ENCODE measurements at regions not wholly inside any gene's neighbourhood (a gene's known extent, or its start where the extent isn't known, plus 50 kb on each side); places are given as distances from the start of the nearest gene placed in this dataset.

GRCh38 chr1:25038699-25039098 is 108.6 kb upstream of the RUNX3 start:
- no peak for DNase-seq (ENCODE audit: low read depth in 3 of 3, low spot score in 1 of 3)

- DNase-seq (ENCODE audit: low read depth in 3 of 3, low spot score in 1 of 3): peak in 2 of 3 donors; percentile 37 to 64
Measured at GRCh38 chr1:25037174-25038074, 107.3 kb upstream of the RUNX3 start.

DNA sequence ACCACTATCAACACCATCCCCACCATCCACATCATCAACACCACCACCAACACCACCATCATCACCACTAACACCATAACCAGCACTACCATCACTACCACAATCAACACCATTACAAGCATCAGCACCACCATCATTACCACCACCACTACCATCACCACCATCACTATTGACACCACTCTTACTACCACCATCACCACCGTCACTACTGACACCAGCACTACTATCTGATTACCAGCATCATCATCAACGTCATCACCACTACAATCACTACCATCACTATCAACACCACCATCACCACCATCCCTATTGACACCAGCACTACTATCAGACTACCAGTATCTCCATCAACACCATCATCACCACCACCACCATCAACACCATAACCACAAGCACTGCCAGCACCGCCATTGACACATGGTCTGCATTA is 106.1 kb upstream of the RUNX3 start:
- DNase-seq (ENCODE audit: low read depth in 3 of 3, low spot score in 1 of 3): no peak

DNA sequence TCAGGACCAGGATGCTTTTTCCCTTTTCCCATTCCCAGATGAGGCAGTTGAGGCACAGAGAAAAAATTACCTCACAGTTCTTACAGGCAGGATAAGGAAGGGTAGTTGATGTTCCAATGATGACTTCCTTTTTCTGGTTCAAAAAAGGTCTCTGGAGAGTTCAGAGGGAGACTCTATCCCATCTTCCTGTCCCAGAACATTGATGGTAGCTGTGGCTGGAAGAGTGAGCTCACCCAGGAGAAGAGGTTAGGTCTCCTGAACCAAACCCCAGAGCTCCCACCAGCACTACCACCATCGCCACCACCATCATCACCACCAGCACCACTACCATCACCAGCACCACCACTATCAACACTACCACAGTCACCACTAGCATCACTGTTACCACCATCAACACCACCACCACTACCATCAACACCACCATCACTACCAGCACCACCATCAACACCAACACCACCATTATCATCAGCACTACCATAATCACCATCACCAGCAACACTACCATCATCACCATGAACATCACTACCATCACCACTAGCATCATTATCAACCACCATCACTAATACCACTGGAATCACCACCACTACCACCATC is 105.5 kb upstream of the RUNX3 start:
- no peak for DNase-seq (ENCODE audit: low read depth in 3 of 3, low spot score in 1 of 3)

GRCh38 chr1:25034736-25035522 is 104.9 kb upstream of the RUNX3 start:
- no peak for DNase-seq (ENCODE audit: low read depth in 3 of 3, low spot score in 1 of 3)

GRCh38 chr1:25033828-25034705 is 104.0 kb upstream of the RUNX3 start:
- DNase-seq (ENCODE audit: low read depth in 3 of 3, low spot score in 1 of 3): no peak

GRCh38 chr1:25033030-25033827 is 103.2 kb upstream of the RUNX3 start:
- no peak for DNase-seq (ENCODE audit: low read depth in 3 of 3, low spot score in 1 of 3)

DNA sequence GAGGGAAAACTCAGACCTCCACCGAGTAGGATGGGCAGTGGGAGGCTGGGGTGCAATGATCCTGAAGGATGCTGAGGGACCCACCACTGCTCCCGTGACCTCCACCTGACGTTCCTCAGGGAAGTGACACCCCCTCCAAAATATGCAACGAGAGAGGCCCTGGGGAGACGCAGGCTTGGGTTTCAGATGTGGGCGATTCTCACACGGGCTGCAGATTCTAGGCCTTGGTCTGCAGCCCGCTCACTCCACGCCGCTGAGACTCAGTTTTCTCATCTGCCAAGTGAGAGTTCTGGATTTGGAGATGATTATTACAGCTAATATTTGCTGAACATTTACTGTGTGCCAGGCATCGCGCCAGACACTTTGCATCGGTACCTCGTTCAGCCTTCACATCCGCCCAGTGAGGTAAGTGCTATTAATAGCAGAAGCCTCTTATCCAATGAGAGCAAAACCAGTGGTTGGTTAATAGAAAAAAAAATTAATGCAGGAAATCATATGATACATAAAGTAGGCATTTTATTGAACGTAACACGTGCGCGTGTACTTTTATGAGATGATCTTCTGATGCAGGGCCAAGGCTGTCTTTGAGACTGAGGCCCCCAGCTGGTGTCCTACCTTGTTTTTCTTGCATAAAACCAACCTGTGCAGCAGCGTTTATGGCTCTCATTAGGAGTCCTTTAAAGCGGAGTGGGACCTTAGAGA is 102.0 kb upstream of the RUNX3 start:
- DNase-seq (ENCODE audit: low read depth in 3 of 3, low spot score in 1 of 3): peak in 2 of 3 donors; percentile 23 to 37

DNA sequence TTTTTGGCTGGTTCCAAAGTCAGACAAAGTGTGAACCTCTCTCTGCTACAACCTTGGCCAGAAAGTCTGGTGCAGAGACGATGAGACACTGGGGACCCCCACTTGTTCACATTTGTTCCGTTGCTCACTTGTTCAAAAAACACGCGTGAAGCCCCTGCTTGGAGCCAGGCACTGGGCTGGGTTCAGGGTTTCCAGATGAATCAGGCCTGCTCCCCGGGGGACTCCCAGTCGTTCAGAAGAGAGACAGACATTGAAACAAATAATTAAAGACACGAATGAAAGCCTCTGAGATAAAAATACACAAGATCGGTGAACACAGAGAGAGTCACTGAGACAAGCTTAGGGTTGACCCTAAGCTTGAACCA is 101.5 kb upstream of the RUNX3 start:
- DNase-seq (ENCODE audit: low read depth in 3 of 3, low spot score in 1 of 3): peak in 1 of 3 donors; percentile 45

GRCh38 chr1:25030674-25031589 is 100.9 kb upstream of the RUNX3 start:
- peak; percentile 37 to 46 (median 43) for DNase-seq (ENCODE audit: low read depth in 3 of 3, low spot score in 1 of 3)

DNA sequence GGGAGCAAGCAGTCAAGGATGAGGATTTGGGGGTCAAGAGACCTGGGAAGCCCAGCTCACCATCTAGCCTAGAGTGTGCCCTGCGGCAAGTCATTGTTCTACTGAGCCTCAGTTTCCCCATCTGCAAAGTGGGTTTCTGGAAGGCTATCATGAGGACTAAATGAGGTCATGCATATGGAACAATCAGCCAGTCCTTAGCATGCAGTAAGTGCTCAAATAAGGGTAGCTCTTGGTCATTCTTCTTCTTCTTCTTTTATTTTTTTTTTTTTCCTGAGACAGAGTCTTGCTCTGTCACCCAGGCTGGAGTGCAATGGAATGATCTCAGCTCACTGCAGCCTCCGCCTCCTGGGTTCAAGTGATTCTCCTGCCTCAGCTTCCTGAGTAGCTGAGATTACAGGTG is 99.9 kb upstream of the RUNX3 start:
- DNase-seq (ENCODE audit: low read depth in 3 of 3, low spot score in 1 of 3): no peak

GRCh38 chr1:25028907-25029599 is 99.0 kb upstream of the RUNX3 start:
- no peak for DNase-seq (ENCODE audit: low read depth in 3 of 3, low spot score in 1 of 3)

DNA sequence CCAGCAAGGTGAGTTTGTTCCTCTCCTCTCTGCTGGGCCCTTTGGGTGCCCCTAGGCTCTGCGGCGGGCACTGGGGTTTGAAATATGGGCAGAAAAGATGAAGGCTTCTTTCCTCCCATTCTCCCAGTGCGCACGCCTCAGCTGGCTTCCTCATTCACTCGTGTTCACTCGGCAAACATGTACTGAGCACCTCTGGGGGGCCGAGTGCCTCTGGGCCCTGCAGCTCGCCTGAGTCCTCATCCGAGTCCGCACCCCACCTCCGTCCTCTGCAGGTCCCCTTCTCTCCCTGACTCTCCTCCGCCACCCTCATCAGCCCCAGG is 98.5 kb upstream of the RUNX3 start:
- no peak for DNase-seq (ENCODE audit: low read depth in 3 of 3, low spot score in 1 of 3)

DNA sequence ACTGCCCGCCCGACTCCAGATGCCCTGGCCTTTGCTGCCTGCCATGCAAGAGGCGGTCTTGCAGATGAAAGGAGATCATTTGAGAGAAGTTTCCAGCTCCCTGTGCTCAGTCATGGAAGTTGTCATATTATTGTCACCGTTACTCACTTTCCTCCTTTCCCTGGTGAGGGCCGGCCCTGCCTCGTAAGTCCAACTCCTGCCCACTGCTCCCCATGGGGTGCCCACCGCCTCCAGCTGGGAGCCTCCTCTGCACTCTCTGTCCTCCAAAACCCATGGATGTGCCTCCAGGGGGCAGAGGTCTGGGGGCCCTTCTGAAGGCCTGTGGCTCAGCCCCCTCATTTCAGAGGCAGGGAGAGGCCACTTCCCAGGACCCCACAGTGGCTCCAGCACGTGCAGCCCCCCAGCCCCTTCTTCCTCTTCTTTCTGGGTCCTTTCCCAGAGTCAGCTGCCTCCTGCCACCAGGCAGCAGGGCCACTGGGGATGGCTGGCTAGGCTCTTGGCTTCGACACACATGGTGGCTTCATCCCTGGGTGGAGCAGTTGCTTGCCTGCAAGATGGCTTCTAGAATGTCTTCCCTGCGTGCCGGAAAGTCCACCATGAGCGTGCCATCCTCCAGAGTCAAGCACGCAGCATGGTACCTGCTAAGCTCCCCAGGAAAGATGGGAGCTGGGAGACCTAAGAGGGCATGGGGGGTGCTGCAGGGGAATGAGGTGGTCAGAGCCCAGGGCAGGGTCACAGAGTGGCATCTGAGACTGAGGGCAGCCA is 97.9 kb upstream of the RUNX3 start:
- no peak for DNase-seq (ENCODE audit: low read depth in 3 of 3, low spot score in 1 of 3)

- DNase-seq (ENCODE audit: low read depth in 3 of 3, low spot score in 1 of 3): no peak
Measured at GRCh38 chr1:25026730-25027450, 96.8 kb upstream of the RUNX3 start.

- DNase-seq (ENCODE audit: low read depth in 3 of 3, low spot score in 1 of 3): no peak
Measured at GRCh38 chr1:25026304-25026703, 96.2 kb upstream of the RUNX3 start.

All from stimulated activated CD4-positive, alpha-beta T cell treated with anti-CD3 and anti-CD28 coated beads, TNF-alpha, amount 100 ng/mL, for 1 hour (primary cell).